ENCODE measurements at regions not wholly inside any gene's neighbourhood (a gene's known extent, or its start where the extent isn't known, plus 50 kb on each side); places are given as distances from the start of the nearest gene placed in this dataset.
"Not testable (repeated sequence)": the region's sequence is repeated elsewhere in the genome, so short reads cannot be mapped to it uniquely, and the experiment has no call there.

DNA sequence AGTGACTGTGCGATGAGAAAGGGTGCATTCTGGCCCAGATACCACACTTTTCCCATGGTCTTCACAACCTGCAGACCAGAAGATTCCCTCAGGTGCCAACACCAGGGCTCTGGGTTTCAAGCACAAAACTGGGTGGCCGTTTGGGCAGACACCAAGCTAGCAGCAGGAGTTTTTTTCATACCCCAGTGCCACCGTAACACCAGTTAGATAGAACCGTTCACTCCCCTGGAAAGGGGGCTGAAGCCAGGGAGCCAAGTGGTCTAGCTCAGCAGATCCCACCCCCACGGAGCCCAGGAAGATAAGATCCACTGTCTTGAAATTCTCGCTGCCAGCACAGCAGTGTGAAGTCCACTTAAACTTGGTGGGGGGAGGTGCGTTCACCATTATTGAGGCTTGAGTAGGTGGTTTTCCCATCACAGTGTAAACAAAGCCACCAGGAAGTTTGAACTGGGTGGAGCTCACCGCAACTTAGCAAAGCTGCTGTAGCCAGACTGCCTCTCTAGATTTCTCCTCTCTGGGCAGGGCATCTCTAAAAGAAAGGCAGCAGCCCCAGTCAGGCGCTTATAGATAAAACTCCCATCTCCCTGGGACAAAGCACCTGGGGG lies 119.4 kb upstream of the GHITM start:
- not testable (repeated sequence) for DNase-seq

DNA sequence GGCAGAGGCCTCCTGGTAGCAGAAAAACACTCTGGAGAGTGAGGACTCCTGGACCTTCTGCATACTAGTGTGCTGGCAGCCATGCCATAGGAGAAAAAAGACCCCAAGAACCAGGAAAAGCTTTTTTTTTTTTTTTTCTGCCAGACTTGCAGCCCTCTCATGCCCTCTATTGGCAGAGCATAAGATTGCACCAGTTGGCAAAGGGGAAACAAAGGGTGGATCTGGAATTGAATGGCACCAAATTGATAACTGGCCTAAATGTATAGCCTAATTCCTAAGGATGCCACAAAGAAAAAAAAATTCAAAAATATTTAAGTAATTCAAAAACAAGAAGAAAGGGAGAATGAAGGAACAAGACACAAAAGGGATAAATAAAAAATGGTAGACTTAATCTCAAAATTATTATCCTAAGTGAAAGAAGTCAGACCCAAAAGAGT lies 112.5 kb upstream of the GHITM start:
- no peak for DNase-seq

DNA sequence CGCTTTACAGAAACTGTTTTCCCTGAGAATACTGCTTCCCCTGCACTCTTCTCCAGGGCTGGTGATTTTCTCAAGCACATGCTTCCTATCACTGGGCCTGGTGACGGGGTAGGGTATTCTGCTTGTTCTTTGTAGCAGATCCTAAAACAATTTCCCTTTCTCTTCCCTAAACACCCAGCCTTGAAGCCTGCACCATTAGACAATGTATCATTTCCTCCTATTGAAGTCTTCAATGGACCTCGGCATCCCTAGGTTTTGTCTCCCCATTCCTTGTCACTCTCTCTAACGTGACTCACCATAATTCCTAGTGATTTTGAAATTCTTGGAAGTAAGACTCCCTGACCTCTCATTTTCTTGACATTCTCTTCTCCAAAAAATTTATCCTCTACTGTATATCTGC lies 109.5 kb upstream of the GHITM start:
- no peak for DNase-seq

GRCh38 chr10:84038035-84038434 lies 101.3 kb upstream of the GHITM start:
- DNase-seq: no peak

DNA sequence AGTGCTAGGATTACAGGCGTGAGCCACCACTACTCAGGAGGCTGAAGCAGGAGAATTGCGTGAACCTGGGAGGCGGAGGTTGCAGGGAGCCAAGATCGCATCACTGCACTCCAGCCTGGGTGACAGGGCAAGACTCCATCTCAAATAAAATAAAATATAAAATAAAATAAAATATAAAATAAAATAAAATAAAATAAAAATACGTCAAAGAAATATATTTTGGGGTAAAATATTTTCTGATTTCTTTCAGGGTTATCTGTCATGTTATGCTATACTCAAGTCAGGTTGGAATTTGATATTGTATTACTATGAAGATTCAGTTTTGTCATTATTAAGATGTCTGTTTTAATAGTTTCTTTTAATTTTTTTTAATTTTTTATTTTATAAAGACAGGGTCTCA lies 99.4 kb upstream of the GHITM start:
- DNase-seq: no peak

- DNase-seq: no peak
These were observed 91.9 kb upstream of the GHITM start for GRCh38 chr10:84047258-84048010.

- no peak for DNase-seq
These were observed 89.7 kb upstream of the GHITM start for GRCh38 chr10:84049645-84050011.

DNA sequence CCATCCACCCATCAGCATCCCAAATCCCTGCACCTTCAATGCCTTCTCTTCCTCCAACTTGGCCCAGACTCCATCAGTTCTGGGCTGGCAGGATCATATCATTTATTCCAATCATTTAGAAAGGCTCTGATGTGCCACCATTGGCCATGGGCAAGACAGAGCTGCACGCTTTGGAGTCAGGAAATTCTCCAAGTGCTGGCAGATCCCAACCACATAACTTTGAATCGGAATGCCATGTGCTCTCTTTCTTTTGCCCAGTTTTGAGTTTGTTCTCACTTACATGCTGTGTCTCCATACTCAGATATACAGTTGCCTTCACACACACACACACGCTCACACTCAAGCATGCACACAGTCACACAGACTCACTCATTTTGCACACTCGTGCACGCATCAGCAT lies 85.7 kb upstream of the GHITM start:
- no peak for DNase-seq

- DNase-seq: no peak
These were observed 84.6 kb upstream of the GHITM start for GRCh38 chr10:84054743-84055142.

GRCh38 chr10:84059526-84059925 lies 79.8 kb upstream of the GHITM start:
- DNase-seq: no peak

GRCh38 chr10:84063440-84063839 lies 75.9 kb upstream of the GHITM start:
- DNase-seq: no peak

- DNase-seq: no peak
These were observed 73.3 kb upstream of the GHITM start for GRCh38 chr10:84065804-84066601.

DNA sequence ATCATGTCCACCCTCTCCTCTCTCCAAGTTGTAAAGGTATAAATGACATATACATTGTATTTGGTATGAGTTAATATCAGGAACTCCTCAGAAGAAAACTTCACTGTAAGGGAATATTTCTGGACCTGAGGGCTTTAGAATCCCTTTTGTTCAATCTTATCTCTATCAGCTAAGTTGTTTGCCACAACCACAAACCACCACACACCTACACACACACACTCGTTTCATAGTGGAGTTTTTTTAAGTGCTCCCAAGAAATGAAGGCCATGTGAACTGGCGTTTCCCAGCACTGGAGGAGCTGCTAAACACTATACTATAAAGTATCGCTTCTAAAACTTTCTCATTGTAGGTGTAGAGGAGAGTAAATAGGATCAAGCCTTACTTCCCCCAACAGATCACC lies 64.8 kb upstream of the GHITM start:
- no peak for DNase-seq

- DNase-seq: no peak
These were observed 63.9 kb upstream of the GHITM start for GRCh38 chr10:84075226-84076046.

DNA sequence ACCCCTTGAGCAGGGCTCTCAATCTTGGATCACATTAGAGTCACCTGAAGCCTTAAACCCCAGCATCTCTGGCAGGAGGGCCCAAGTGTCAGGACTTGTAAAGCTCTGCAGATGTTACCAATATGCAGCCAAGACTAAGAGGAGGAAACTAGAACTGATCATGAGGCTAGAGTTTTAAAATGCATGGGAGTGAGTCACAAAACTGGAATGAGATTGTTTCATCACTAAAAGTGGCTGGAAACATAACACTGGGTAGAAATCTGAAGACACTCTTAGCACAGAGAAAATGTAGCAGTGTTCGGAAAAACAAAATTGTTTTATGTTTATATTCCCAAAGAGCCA lies 63.3 kb upstream of the GHITM start:
- no peak for DNase-seq

DNA sequence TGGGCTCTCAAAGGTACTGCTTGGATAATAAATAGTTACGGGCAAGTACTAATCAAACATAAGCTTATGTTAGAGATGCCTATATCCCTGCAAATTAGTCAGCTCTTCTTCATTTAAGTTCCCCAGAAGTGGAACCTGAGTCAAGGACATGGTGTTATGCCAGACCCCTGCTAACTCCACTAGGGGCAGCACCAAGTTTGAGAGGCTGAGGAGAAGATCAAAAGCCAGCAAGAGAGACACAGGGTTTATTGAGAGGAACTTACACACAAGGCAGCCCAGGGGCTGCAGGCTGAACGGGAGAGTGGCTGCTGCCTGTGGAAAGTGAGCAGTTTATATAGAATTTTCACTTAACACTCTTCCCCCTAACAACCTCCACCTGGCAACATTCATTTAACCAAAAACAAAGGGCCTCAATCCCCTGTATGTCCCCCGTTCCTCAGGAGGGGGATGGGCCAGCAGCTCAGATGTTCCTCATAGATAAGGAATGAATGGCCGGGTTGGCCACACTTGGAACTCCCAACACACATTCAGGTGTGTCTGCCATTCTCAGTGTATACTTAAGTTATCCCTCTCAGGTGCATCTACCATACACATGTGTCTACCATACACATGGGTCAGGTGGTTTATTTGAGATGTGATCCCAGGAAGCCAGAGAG lies 62.6 kb upstream of the GHITM start:
- DNase-seq: no peak

- DNase-seq: no peak
These were observed 61.5 kb upstream of the GHITM start for GRCh38 chr10:84077768-84078167.

DNA sequence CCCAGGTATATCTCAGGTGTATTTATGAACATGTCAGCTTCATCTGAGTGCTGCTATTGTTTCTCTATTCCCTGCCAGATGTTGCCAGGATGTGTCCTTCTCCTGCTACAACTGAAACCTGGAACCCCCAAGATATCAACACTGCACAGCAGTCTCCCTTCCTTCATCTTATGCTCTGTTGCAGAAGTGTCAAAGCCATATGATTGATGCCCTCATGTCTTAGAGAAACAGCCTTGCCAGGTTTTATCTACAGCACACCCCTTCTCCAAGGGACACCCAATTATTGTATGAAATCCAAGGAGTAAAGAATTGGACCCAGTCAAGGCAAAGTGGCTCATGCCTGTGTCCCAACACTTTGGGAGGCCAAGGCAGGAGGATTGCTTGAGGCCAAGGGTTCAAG lies 60.5 kb upstream of the GHITM start:
- DNase-seq: no peak

- no peak for DNase-seq
These were observed 55.0 kb upstream of the GHITM start for GRCh38 chr10:84084342-84084741.

GRCh38 chr10:84087202-84087601 lies 52.1 kb upstream of the GHITM start:
- no peak for DNase-seq

- no peak for DNase-seq
These were observed 50.7 kb upstream of the GHITM start for GRCh38 chr10:84088626-84089025.
